SK-N-SH (cell line): ENCODE measurements at regions not wholly inside any gene's neighbourhood (a gene's known extent, or its start where the extent isn't known, plus 50 kb on each side); places are given as distances from the start of the nearest gene placed in this dataset.

Experiments used
- CTCF ChIA-PET: fragments of 300-600, 350-600 bp; formaldehyde crosslinking; extraction: SDS; loops from one replicate; lab custom pipeline; 2021; lab: Yijun Ruan, JAX
- POLR2A ChIA-PET: fragments of 350-600 bp; sonication (Branson Sonifier 250); formaldehyde crosslinking; extraction: SDS; loops from one replicate; lab custom pipeline; 2020; ENCODE audit warnings: antibody characterized with exemption, inconsistent platforms; lab: Yijun Ruan, JAX
- DNase-seq: peaks from one replicate; pipeline ENCODE4 v3.0.0; 2012
- H2AFZ ChIP-seq: fragments of 200-600 bp; sonication (generic); 2 replicates; pipeline ENCODE4 v1.8.1; 2016; ENCODE audit warnings: antibody characterized with exemption, mild to moderate bottlenecking, low read depth
- H3F3A ChIP-seq: fragments of 200-600 bp; sonication (generic); replicated peaks from 2 replicates; pipeline ENCODE3; 2016; ENCODE audit warnings: antibody characterized with exemption, mild to moderate bottlenecking; ENCODE audit not compliant: insufficient read depth
- H3K27ac ChIP-seq, 2 experiments: fragments of 200-500 bp in 1 of 2; fragments of 200-600 bp in 1 of 2; sonication (Bioruptor generic) in 1 of 2; sonication (generic), shearing (Covaris generic) in 1 of 2; 2 replicates each; pipeline versions ENCODE4 v1.5.1 to v1.6.1; 2014 to 2016; ENCODE audit warnings: low read depth in 2 of 2, inconsistent platforms in 1 of 2, low read length in 1 of 2, mild to moderate bottlenecking in 1 of 2, mixed read lengths in 1 of 2
- H3K27me3 ChIP-seq: fragments of 200-600 bp; sonication (generic), shearing (Covaris generic); 2 replicates; pipeline ENCODE4 v1.6.1; 2016; ENCODE audit warnings: mixed run types; ENCODE audit not compliant: insufficient read depth
- H3K36me3 ChIP-seq, 2 experiments: fragments of 200-500 bp in 1 of 2; fragments of 200-600 bp in 1 of 2; sonication (Bioruptor generic) in 1 of 2; sonication (generic) in 1 of 2; replicated peaks in 1 of 2; 2 replicates each; pipeline versions ENCODE3 to v1.5.1; 2014 to 2016; ENCODE audit warnings: low read length in 1 of 2, mild to moderate bottlenecking in 1 of 2; ENCODE audit not compliant: insufficient read depth in 2 of 2, control insufficient read depth in 1 of 2
- H3K4me1 ChIP-seq, 2 experiments: fragments of 200-500 bp in 1 of 2; fragments of 200-600 bp in 1 of 2; sonication (Bioruptor generic) in 1 of 2; sonication (generic), shearing (Covaris generic) in 1 of 2; 2 replicates each; pipeline versions ENCODE4 v1.5.1 to v1.6.1; 2014 to 2016; ENCODE audit warnings: low read depth in 1 of 2, low read length in 1 of 2, mixed run types in 1 of 2; ENCODE audit not compliant: insufficient read depth in 2 of 2, control insufficient read depth in 1 of 2
- H3K4me2 ChIP-seq: fragments of 200-600 bp; sonication (generic), shearing (Covaris generic); 2 replicates; pipeline ENCODE4 v1.6.1; 2017; ENCODE audit warnings: mixed run types
- H3K4me3 ChIP-seq, 2 experiments: fragments of 200-500 bp in 1 of 2; fragments of 200-600 bp in 1 of 2; sonication (Bioruptor generic) in 1 of 2; sonication (generic), shearing (Covaris generic) in 1 of 2; 2 replicates each; pipeline versions ENCODE4 v1.5.1 to v1.8.1; 2014 to 2016; ENCODE audit warnings: low read depth in 2 of 2, inconsistent platforms in 1 of 2, low read length in 1 of 2, mild to moderate bottlenecking in 1 of 2, mixed read lengths in 1 of 2, moderate library complexity in 1 of 2
- H3K79me2 ChIP-seq: fragments of 200-600 bp; sonication (generic); 2 replicates; pipeline ENCODE4 v1.8.1; 2017; ENCODE audit warnings: mild to moderate bottlenecking; ENCODE audit not compliant: insufficient read depth
- H3K9ac ChIP-seq: fragments of 200-600 bp; sonication (generic); 2 replicates; pipeline ENCODE4 v1.6.1; 2017; ENCODE audit warnings: mixed run types
- H3K9me2 ChIP-seq: fragments of 200-600 bp; sonication (generic); 2 replicates; pipeline ENCODE4 v1.6.1; 2017; ENCODE audit warnings: mixed run types
- H3K9me3 ChIP-seq: fragments of 200-600 bp; sonication (generic); 2 replicates; pipeline ENCODE4 v1.6.1; 2017; ENCODE audit warnings: mixed run types, mild to moderate bottlenecking, moderate library complexity
- H4K20me1 ChIP-seq: fragments of 200-600 bp; sonication (generic); 2 replicates; pipeline ENCODE4 v1.6.1; 2017; ENCODE audit warnings: mild to moderate bottlenecking, mixed run types; ENCODE audit not compliant: insufficient read depth
- CTCF ChIP-seq: fragments of 200-600 bp; sonication (generic); IDR thresholded peaks from 2 replicates; pipeline ENCODE4 v1.6.1; 2017; ENCODE audit warnings: antibody characterized with exemption, mild to moderate bottlenecking, moderate library complexity
- FOXM1 ChIP-seq: IDR thresholded peaks from 2 replicates; pipeline ENCODE4 v1.4.0; 2012; ENCODE audit warnings: low read depth, mild to moderate bottlenecking
- GABPA ChIP-seq: IDR thresholded peaks from 2 replicates; pipeline ENCODE4 v1.4.0; 2012; ENCODE audit warnings: low read depth, mild to moderate bottlenecking
- IRF3 ChIP-seq: fragments of 150-350 bp; IDR thresholded peaks from 2 replicates; pipeline ENCODE4 v1.6.1; 2016; ENCODE audit warnings: mild to moderate bottlenecking, low read depth, low read length
- MXI1 ChIP-seq: IDR thresholded peaks from 2 replicates; pipeline ENCODE4 v1.6.1; 2012; ENCODE audit warnings: mild to moderate bottlenecking, low read depth, low read length, improper control_type of control experiment
- NRF1 ChIP-seq: IDR thresholded peaks from 2 replicates; pipeline ENCODE4 v1.6.1; 2012; ENCODE audit warnings: low read depth, mild to moderate bottlenecking, low read length
- PBX3 ChIP-seq: IDR thresholded peaks from 2 replicates; pipeline ENCODE4; 2012
- POLR2AphosphoS5 ChIP-seq: IDR thresholded peaks from 2 replicates; pipeline ENCODE4 v1.6.1; 2012; ENCODE audit warnings: low read depth, low read length
- RAD21 ChIP-seq: IDR thresholded peaks from 2 replicates; pipeline ENCODE4 v1.6.1; 2012; ENCODE audit warnings: mild to moderate bottlenecking, low read length
- RCOR1 ChIP-seq: fragments of 150-350 bp; IDR thresholded peaks from 2 replicates; pipeline ENCODE4 v1.6.1; 2017; ENCODE audit warnings: antibody characterized with exemption, low read length
- SIN3A ChIP-seq: IDR thresholded peaks from 2 replicates; pipeline ENCODE4 v1.6.1; 2012; ENCODE audit warnings: low read depth, mild to moderate bottlenecking, low read length, moderate library complexity, borderline replicate concordance
- TAF1 ChIP-seq: IDR thresholded peaks from 2 replicates; pipeline ENCODE4 v1.6.1; 2012; ENCODE audit warnings: low read depth, mild to moderate bottlenecking, low read length, moderate library complexity, borderline replicate concordance
- TCF12 ChIP-seq: IDR thresholded peaks from 2 replicates; pipeline ENCODE4 v1.4.0; 2012
- USF1 ChIP-seq: IDR thresholded peaks from 2 replicates; pipeline ENCODE4 v1.4.0; 2012; ENCODE audit warnings: low read depth, borderline replicate concordance
- YY1 ChIP-seq: IDR thresholded peaks from 2 replicates; pipeline ENCODE4 v1.4.0; 2012; ENCODE audit warnings: low read depth, mild to moderate bottlenecking
- ZBTB33 ChIP-seq: IDR thresholded peaks from 2 replicates; pipeline ENCODE4 v1.4.0; 2012; ENCODE audit warnings: low read depth, borderline replicate concordance
- WGBS: methylation state at CpG from one replicate; pipeline ENCODE4 v1.1.6; 2017; ENCODE audit warnings: low lambda C conversion rate; 5-methylcytosine and 5-hydroxymethylcytosine counted together

GRCh38 chr3:6035626-6036025 lies 825.3 kb upstream of the GRM7 start:
- H3K27me3 ChIP-seq = no peaks in the 10 kb centered on the region
- no peaks in the 10 kb centered on the region for H4K20me1 ChIP-seq
- H3F3A ChIP-seq = no peaks in the 10 kb centered on the region
- H3K9ac ChIP-seq = no peak overlapping the region
- H3K36me3 ChIP-seq = no peaks in the 10 kb centered on the region
- H3K27ac ChIP-seq = no peak overlapping the region
- H2AFZ ChIP-seq = no peak overlapping the region
- ChIA-PET POLR2A (no interaction called here), CTCF (interaction anchor here (0.6 kb wide), 1 partner anchor 163 kb away, joined by 3 read pairs; no protein-coding TSS in a partner anchor)
- WGBS = 7% methylated on average over 3 of the region's 6 CpGs
- no peaks in the 10 kb centered on the region for H3K9me3 ChIP-seq
- no peaks in the 10 kb centered on the region for H3K4me1 ChIP-seq
- H3K4me2 ChIP-seq = no peak overlapping the region
- no peak overlapping the region for H3K4me3 ChIP-seq
- TF ChIP-seq FOXM1 = no peak
- no peak for TF ChIP-seq POLR2AphosphoS5
- TF ChIP-seq CTCF = no peak
- no peak for TF ChIP-seq PBX3
- TF ChIP-seq RAD21 = no peak
- no peak for TF ChIP-seq MXI1
- no peak for TF ChIP-seq TAF1
- no peak for TF ChIP-seq GABPA
- no peak for TF ChIP-seq NRF1
- no peak for TF ChIP-seq RCOR1
- no peak for TF ChIP-seq YY1
- TF ChIP-seq USF1 = no peak
- TF ChIP-seq TCF12 = no peak
- no peak for TF ChIP-seq ZBTB33
- TF ChIP-seq IRF3 = no peak
- TF ChIP-seq SIN3A = no peak
- no peaks in the 10 kb centered on the region for H3K9me2 ChIP-seq
- no peaks in the 10 kb centered on the region for H3K79me2 ChIP-seq
- DNase-seq = no peak
